BE2C (cell line): ENCODE measurements at regions not wholly inside any gene's neighbourhood (a gene's known extent, or its start where the extent isn't known, plus 50 kb on each side); places are given as distances from the start of the nearest gene placed in this dataset.

Experiments
- DNase-seq: peaks from one replicate; pipeline ENCODE4 v3.0.0-alpha.2; 2020
- H3K27me3 ChIP-seq: fragments of 250-450 bp; sonication (Bioruptor Pico); 2 replicates; pipeline ENCODE4 v1.5.1; 2020; ENCODE audit warnings: mild to moderate bottlenecking
- H3K36me3 ChIP-seq: fragments of 250-450 bp; sonication (Bioruptor Pico); 2 replicates; pipeline ENCODE4 v1.5.1; 2020; ENCODE audit warnings: mild to moderate bottlenecking
- H3K4me1 ChIP-seq: fragments of 250-450 bp; sonication (Bioruptor Pico); 2 replicates; pipeline ENCODE4 v1.5.1; 2020
- H3K4me3 ChIP-seq: 2 replicates; pipeline ENCODE4 v1.5.1; 2011; ENCODE audit warnings: low read depth, low read length
- H3K9me3 ChIP-seq: fragments of 250-450 bp; sonication (Bioruptor Pico); 2 replicates; pipeline ENCODE4 v1.5.1; 2020
- TF ChIP-seq, protein P1 (sequence below): IDR thresholded peaks from 2 replicates; pipeline ENCODE4 v1.5.1; 2012; ENCODE audit warnings: mild to moderate bottlenecking, low read depth, low read length

DNA sequence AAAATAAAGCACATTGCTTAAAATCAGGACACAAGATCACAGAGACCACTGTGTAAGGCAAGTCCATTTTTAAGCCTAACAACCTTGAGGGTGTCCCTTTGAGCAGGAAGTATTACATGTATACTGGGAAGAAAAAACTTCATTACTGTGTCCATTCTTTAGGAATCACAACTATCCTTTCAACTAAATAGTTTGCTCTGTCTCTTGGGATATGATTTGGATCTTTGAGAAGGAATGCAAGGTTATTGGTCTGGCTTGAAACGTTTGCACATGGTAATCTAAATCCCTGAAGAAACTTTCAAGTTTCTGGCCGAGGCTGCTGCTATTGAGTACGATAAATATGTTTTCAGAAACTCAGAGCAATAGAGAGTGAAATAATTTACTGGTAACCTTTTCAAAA is 923.0 kb upstream of the SEMA6A start:
- Histone ChIP-seq H3K4me3 (no peak overlapping the region), H3K36me3 (no peaks in the 10 kb centered on the region), H3K9me3 (no peaks in the 10 kb centered on the region), H3K27me3 (no peaks in the 10 kb centered on the region), H3K4me1 (no peaks in the 10 kb centered on the region)
- TF ChIP-seq, protein P1, sequence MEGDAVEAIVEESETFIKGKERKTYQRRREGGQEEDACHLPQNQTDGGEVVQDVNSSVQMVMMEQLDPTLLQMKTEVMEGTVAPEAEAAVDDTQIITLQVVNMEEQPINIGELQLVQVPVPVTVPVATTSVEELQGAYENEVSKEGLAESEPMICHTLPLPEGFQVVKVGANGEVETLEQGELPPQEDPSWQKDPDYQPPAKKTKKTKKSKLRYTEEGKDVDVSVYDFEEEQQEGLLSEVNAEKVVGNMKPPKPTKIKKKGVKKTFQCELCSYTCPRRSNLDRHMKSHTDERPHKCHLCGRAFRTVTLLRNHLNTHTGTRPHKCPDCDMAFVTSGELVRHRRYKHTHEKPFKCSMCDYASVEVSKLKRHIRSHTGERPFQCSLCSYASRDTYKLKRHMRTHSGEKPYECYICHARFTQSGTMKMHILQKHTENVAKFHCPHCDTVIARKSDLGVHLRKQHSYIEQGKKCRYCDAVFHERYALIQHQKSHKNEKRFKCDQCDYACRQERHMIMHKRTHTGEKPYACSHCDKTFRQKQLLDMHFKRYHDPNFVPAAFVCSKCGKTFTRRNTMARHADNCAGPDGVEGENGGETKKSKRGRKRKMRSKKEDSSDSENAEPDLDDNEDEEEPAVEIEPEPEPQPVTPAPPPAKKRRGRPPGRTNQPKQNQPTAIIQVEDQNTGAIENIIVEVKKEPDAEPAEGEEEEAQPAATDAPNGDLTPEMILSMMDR, result no peak
- no peak for DNase-seq

DNA sequence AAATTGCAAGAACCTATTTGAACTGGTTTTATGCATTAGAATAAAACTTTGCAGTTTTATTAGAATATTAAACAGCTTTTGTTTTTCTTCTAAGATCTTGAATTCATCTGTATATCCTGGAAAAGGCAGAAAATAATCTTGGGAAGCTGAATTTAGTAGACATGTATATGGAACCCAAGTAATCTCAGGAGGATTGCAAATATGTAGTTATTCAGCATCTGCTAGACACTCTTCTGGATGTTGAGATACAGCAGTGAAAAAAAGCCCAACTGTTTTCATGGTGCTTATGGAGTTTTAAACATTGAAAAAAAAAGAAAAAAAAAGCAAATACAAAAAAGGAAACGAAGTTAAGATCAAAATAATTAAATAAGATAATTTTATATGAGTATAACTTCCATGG is 922.2 kb upstream of the SEMA6A start:
- H3K4me3 ChIP-seq, result no peak overlapping the region
- H3K9me3 ChIP-seq, result no peaks in the 10 kb centered on the region
- no peaks in the 10 kb centered on the region for H3K4me1 ChIP-seq
- H3K36me3 ChIP-seq, result no peaks in the 10 kb centered on the region
- TF ChIP-seq, protein P1, result no peak
- DNase-seq, result no peak
- no peaks in the 10 kb centered on the region for H3K27me3 ChIP-seq

DNA sequence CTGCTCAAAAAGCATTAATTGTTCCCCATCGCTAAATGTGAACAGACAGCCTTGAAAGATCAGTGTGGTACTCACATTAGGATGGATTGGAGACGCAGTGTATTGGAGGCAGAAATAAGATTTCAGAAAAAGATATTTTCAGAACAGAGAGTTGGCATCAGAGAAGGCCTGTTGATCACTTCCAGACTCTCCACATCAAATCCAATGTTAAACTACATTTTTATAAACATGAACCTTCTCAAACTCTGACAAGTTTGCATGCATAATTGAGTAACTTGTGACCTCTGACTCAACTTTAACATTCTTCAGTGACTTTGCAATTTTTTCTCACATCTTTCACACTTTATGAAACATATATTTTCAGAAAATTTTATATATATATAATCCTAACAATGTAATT is 919.6 kb upstream of the SEMA6A start:
- Histone ChIP-seq H3K4me1 (no peaks in the 10 kb centered on the region), H3K27me3 (no peaks in the 10 kb centered on the region), H3K9me3 (no peaks in the 10 kb centered on the region), H3K36me3 (no peaks in the 10 kb centered on the region), H3K4me3 (no peak overlapping the region)
- TF ChIP-seq, protein P1, result no peak
- DNase-seq, result no peak

DNA sequence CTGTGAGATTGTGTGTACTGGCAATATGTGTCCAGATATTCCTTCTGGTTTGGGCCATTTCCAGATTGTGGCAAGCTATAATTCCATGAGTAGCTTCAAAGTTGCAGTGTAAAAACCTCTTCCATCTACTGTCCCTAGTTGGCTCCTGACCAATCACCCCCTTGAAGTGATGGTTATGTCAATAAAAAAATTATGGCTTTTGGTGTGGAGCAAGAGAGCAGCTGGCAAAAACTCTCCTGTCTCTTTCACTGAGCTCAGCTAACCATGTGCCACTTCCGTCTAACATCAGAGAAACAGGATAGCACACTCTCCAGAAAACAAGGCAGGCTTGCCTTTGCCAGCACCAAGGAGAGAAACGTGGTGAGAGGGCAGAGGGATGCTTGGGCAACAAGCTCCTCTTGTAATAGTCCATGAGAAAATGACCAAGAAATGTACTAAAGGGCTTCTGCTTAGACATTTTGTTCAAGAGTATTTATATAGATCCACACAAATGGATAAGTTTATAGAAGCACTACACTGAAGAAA is 914.4 kb upstream of the SEMA6A start:
- TF ChIP-seq, protein P1, result no peak
- no peaks in the 10 kb centered on the region for H3K27me3 ChIP-seq
- no peaks in the 10 kb centered on the region for H3K9me3 ChIP-seq
- DNase-seq, result no peak
- no peaks in the 10 kb centered on the region for H3K36me3 ChIP-seq
- no peak overlapping the region for H3K4me3 ChIP-seq
- H3K4me1 ChIP-seq, result no peaks in the 10 kb centered on the region

DNA sequence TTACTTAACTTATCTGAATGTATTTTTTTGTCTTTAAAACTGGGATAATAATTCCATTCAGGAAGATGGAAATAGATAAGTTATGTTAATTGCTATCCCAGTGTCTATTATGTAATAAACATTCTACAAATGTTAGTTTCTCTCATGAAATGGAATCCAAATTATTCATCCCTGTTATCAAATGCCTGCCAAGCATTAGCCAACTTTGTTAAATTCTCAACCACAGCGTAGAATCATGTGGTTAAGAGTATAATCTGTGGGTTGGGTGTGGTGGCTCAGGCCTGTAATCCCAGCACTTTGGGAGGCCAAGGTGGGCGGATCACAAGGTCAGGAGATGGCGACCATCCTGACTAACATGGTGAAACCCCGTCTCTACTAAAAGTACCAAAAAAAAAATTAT is 912.9 kb upstream of the SEMA6A start:
- DNase-seq, result no peak
- no peaks in the 10 kb centered on the region for H3K27me3 ChIP-seq
- no peaks in the 10 kb centered on the region for H3K9me3 ChIP-seq
- H3K4me3 ChIP-seq, result no peak overlapping the region
- no peaks in the 10 kb centered on the region for H3K36me3 ChIP-seq
- TF ChIP-seq, protein P1, result no peak
- no peaks in the 10 kb centered on the region for H3K4me1 ChIP-seq

DNA sequence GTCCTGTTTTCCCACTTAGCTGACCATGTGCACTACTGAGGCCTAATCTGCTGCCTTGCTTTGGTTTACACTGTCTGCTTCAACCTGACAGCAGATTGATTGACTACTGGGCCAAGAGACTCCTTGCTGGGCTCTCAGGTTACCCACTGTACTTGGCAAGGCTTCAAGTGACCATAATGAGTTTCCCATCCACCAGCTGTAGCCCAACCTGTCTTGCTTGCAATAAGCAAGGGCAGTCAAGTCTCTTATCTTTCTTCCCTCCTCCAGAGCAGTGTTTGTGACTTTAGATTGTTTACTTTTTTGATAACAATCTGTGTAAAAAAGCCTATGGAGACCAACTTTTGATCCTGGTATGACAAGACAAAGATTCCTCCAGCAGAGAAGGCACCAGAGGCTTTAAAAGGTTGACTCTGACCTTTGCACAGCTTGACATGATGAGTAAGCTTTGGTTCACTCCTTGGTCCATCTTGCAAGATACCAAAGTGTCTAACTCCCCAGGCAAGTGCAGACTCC is 912.3 kb upstream of the SEMA6A start:
- Histone ChIP-seq H3K36me3 (no peaks in the 10 kb centered on the region), H3K4me3 (no peak overlapping the region), H3K4me1 (no peaks in the 10 kb centered on the region), H3K27me3 (no peaks in the 10 kb centered on the region), H3K9me3 (no peaks in the 10 kb centered on the region)
- TF ChIP-seq, protein P1, result no peak
- no peak for DNase-seq
